Vagina (tissue), 2 donors: ENCODE measurements at regions not wholly inside any gene's neighbourhood (a gene's known extent, or its start where the extent isn't known, plus 50 kb on each side); places are given as distances from the start of the nearest gene placed in this dataset.

Source experiments
- CTCF ChIP-seq, 3 experiments: fragments of 450-650 bp in 2 of 3; fragments of 200-600 bp in 1 of 3; sonication (generic) in 1 of 3; IDR thresholded peaks; one replicate each; pipeline ENCODE4 v1.5.1; 2017 to 2019; ENCODE audit warnings: antibody characterized with exemption in 3 of 3, mild to moderate bottlenecking in 2 of 3, moderate library complexity in 2 of 3
- POLR2A ChIP-seq, 2 donors: fragments of 450-650 bp; IDR thresholded peaks; one replicate each; pipeline ENCODE4 v1.6.1; 2017; ENCODE audit warnings: antibody characterized with exemption in 2 of 2, mild to moderate bottlenecking in 2 of 2, moderate library complexity in 2 of 2
- POLR2AphosphoS5 ChIP-seq, 2 donors: sonication (generic); formaldehyde crosslinking; IDR thresholded peaks; one replicate each; pipeline ENCODE4 v1.9.0; 2017; ENCODE audit warnings: antibody characterized with exemption in 2 of 2, mild to moderate bottlenecking in 2 of 2, low read depth in 1 of 2; ENCODE audit not compliant: insufficient read depth in 1 of 2

- no peak for TF ChIP-seq CTCF (IDR thresholded peaks at IDR 0.05)
- TF ChIP-seq POLR2A (IDR thresholded peaks at IDR 0.05), result no peak
- TF ChIP-seq POLR2AphosphoS5 (IDR thresholded peaks at IDR 0.05; ENCODE audit: insufficient read depth in 1 of 2, low read depth in 1 of 2), result no peak
Observed at GRCh38 chr5:142222225-142222865, 102.5 kb downstream of the SPRY4 start.
